ENCODE measurements at regions not wholly inside any gene's neighbourhood (a gene's known extent, or its start where the extent isn't known, plus 50 kb on each side); places are given as distances from the start of the nearest gene placed in this dataset.
A peak's percentile ranks its signal among the peaks of the same experiment; 100 is the strongest.

DNA sequence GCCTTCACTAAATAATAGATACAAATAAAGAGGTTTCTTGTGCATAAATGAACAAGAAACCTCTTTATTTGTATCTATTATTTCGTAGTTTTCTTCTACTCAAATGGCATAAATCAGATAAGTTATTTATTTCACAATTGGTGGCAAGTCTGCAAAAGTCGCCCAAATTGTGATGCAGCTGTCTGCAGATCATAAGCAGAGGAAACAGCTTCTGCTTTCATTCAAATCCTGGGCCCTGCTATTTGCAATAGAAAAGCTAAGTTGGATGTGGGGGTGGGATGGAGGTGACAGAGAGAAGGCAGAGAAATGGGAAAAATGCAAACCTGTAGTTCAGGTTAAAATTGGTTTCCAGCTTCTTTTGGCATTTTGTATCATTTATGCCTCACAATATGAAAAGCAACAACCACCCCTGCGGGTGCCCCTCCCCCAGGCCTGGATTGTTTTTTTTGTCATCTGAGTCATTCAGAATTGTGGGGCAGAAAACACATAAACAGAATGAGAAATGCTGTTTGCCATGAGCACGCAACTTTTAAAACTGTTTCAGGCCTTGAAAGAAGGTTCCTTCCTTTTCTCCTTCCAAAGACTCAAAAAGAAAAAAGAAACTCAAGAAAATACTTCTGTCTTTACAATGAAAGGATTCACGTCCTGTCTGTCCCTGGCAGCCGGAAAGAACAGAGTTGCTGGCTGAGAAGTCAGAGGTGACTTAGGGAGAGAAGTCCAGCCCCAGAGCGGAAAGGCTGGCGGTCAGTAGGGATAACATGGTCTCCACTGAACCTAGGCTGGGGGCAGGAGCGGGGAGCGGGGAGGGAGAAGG, 132.9 kb downstream of the BAMBI start (continued):
- TF ChIP-seq, protein P1, sequence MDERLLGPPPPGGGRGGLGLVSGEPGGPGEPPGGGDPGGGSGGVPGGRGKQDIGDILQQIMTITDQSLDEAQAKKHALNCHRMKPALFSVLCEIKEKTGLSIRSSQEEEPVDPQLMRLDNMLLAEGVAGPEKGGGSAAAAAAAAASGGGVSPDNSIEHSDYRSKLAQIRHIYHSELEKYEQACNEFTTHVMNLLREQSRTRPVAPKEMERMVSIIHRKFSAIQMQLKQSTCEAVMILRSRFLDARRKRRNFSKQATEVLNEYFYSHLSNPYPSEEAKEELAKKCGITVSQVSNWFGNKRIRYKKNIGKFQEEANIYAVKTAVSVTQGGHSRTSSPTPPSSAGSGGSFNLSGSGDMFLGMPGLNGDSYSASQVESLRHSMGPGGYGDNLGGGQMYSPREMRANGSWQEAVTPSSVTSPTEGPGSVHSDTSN (CRISPR knock-in tag; IDR thresholded peaks at IDR 0.05; ENCODE audit: low read depth) = no peak
- TF ChIP-seq, protein P1 (tag; conservative IDR thresholded peaks at IDR 0.05; ENCODE audit: low read depth) = no peak
- TF ChIP-seq U2AF1 (optimal IDR thresholded peaks at IDR 0.05; ENCODE audit: low read depth, low read length) = no peak
- TF ChIP-seq, protein P2, sequence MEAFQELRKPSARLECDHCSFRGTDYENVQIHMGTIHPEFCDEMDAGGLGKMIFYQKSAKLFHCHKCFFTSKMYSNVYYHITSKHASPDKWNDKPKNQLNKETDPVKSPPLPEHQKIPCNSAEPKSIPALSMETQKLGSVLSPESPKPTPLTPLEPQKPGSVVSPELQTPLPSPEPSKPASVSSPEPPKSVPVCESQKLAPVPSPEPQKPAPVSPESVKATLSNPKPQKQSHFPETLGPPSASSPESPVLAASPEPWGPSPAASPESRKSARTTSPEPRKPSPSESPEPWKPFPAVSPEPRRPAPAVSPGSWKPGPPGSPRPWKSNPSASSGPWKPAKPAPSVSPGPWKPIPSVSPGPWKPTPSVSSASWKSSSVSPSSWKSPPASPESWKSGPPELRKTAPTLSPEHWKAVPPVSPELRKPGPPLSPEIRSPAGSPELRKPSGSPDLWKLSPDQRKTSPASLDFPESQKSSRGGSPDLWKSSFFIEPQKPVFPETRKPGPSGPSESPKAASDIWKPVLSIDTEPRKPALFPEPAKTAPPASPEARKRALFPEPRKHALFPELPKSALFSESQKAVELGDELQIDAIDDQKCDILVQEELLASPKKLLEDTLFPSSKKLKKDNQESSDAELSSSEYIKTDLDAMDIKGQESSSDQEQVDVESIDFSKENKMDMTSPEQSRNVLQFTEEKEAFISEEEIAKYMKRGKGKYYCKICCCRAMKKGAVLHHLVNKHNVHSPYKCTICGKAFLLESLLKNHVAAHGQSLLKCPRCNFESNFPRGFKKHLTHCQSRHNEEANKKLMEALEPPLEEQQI (IDR thresholded peaks at IDR 0.05) = 0 out of 2 replicates have a peak, but pooled peaks have one; percentile 11
- TF ChIP-seq, protein P3, sequence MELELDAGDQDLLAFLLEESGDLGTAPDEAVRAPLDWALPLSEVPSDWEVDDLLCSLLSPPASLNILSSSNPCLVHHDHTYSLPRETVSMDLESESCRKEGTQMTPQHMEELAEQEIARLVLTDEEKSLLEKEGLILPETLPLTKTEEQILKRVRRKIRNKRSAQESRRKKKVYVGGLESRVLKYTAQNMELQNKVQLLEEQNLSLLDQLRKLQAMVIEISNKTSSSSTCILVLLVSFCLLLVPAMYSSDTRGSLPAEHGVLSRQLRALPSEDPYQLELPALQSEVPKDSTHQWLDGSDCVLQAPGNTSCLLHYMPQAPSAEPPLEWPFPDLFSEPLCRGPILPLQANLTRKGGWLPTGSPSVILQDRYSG (tag; conservative IDR thresholded peaks at IDR 0.05; ENCODE audit: low read depth) = 0 out of 2 replicates have a peak, but pooled peaks have one; percentile 36
- TF ChIP-seq TAF1 (IDR thresholded peaks at IDR 0.05; ENCODE audit: control insufficient read depth, extremely low read depth, insufficient read depth, low read length, severe bottlenecking) = peak; percentile 25
- TF ChIP-seq NR2F6 (CRISPR knock-in tag; IDR thresholded peaks at IDR 0.05) = no peak
- TF ChIP-seq NCOA2 (IDR thresholded peaks at IDR 0.05; ENCODE audit: partially characterized antibody in 2 of 2) = no peak
- TF ChIP-seq CC2D1A (IDR thresholded peaks at IDR 0.05) = 0 out of 2 replicates have a peak, but pooled peaks have one; percentile 10
- TF ChIP-seq, protein P4, sequence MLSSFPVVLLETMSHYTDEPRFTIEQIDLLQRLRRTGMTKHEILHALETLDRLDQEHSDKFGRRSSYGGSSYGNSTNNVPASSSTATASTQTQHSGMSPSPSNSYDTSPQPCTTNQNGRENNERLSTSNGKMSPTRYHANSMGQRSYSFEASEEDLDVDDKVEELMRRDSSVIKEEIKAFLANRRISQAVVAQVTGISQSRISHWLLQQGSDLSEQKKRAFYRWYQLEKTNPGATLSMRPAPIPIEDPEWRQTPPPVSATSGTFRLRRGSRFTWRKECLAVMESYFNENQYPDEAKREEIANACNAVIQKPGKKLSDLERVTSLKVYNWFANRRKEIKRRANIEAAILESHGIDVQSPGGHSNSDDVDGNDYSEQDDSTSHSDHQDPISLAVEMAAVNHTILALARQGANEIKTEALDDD (IDR thresholded peaks at IDR 0.05) = 0 out of 2 replicates have a peak, but pooled peaks have one; percentile 50
- TF ChIP-seq TEAD2 (tag; IDR thresholded peaks at IDR 0.05) = no peak
- TF ChIP-seq DPF2 (IDR thresholded peaks at IDR 0.05) = peak; percentile 82; the same call in 1 of the 2 replicates
- TF ChIP-seq NCOR1 (IDR thresholded peaks at IDR 0.05) = peak; percentile 22; the same call in 1 of the 2 replicates
- no peak for TF ChIP-seq SMAD2 (IDR thresholded peaks at IDR 0.05; ENCODE audit: low read depth, low read length)
- TF ChIP-seq ZNF583 (CRISPR knock-in tag; IDR thresholded peaks at IDR 0.05) = no peak
- TF ChIP-seq FIP1L1 (IDR thresholded peaks at IDR 0.05; ENCODE audit: low read depth, low read length, poor library complexity, severe bottlenecking) = no peak
- no peak for TF ChIP-seq ZNF165 (CRISPR knock-in tag; IDR thresholded peaks at IDR 0.05; ENCODE audit: borderline replicate concordance)
- no peak for TF ChIP-seq SIN3A (IDR thresholded peaks at IDR 0.05; ENCODE audit: borderline replicate concordance in 2 of 2, control insufficient read depth in 1 of 2, low read depth in 2 of 2, low read length in 2 of 2)
- no peak for TF ChIP-seq KDM2B (CRISPR knock-in tag; IDR thresholded peaks at IDR 0.05)
- TF ChIP-seq GABPB2 (CRISPR knock-in tag; conservative IDR thresholded peaks at IDR 0.05) = no peak
- TF ChIP-seq ILK (tag; IDR thresholded peaks at IDR 0.05; ENCODE audit: borderline replicate concordance, low read depth) = no peak
